GM21529 (cell line): ENCODE measurements at regions not wholly inside any gene's neighbourhood (a gene's known extent, or its start where the extent isn't known, plus 50 kb on each side); places are given as distances from the start of the nearest gene placed in this dataset.
A peak's percentile ranks its signal among the peaks of the same experiment; 100 is the strongest.
"Not testable (repeated sequence)": the region's sequence is repeated elsewhere in the genome, so short reads cannot be mapped to it uniquely, and the experiment has no call there.

ENCODE experiments used
- ATAC-seq: cut with Tn5 transposase; IDR thresholded peaks from one replicate; pipeline ENCODE4 v1.9.1; 2021; ENCODE audit not compliant: unreplicated experiment

- ATAC-seq: no peak
These were observed 294.6 kb upstream of the ZNF337 start for GRCh38 chr20:25991051-25991755.

GRCh38 chr20:25989686-25990085 is 293.0 kb upstream of the ZNF337 start:
- ATAC-seq: not testable (repeated sequence)

DNA sequence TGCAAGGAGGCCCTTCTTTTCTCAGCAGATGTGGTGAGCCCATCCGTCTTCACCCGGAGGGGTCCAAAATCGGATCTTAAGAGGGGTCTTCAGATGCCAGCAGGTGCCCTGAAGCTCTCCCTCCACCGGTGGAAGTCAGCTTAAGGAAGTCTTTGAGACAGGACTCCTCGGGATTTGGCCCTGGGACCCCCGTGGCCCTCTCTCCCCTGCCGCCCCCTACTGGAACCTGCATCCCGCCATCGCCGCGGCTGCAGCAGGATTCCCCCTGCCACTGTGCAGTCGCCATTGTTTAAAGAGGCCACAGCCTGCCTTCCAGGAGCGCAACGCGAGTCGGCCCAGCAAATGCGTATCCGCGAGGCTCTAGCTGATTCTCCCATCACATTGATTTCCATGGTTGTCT is 292.5 kb upstream of the ZNF337 start:
- ATAC-seq: no peak

DNA sequence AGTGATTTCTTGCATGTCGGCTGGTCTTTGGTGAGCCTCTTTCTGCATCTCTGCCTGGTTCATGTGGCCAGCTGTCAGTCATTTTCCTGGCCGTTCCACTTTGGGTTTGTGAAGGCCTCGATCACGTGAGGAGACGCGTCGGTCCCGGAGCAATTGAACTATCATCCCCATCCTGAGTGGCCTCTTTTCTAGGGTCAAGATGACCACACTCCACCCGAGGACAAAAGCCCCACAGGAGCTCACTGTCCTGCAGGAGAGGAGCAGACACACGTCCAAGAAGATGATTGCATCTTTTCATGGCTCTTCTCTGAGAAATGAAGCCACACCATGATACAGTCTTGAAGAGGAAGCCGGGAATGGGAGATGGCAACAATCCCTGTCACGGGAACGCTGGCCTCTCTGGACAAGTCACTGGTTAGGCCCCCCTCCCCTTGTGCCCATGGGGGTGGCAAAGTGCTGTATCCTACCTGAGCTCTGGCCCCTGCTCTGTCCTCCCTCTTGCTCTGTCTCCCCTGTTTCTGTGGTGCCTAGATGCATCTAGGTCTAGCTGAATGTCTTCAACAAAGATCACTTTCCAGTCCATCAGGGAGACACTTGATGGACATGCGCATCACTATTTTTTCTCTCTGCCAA is 291.4 kb upstream of the ZNF337 start:
- not testable (repeated sequence) for ATAC-seq

DNA sequence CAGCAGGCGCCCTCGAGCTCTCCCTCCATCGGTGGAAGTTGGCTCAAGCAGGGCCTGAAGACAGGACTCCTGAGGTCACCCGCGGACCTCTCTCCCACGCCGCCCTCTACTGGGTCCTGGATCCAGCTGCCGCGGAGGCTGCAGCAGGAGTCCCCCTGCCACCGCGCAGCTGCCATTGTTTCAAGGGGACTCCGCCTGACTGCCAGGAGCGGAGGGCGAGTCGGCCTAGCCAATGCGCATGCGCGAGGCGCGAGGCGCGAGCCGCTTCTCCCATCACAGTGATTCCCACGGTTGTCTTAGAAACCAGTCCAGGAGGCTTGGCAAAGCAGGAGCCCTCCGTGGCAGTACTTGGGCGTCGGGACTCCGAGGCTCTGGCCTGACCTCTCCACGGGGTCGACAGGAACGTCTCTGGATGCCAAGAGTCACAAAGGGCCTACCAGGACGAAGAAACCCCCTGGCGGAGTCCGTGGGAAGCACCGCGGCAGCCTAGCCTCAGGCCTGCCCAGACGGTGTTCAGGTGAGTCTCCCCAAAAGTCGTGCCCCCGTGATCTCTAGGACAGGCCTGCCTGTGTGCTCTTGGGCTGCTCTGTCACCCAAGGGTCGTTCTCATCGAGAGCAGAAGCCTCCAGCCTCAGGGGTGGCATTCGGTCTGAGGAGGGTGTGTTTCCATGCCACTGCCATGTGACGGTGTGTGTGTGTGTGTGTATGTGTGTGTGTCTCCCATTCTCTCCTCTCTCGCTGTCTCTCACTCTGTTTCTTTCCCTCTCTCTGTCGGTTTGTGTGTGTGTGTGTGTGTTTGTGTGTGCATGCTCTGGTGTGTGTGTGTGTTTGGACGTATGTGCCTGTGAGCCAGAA is 290.6 kb upstream of the ZNF337 start:
- peak; percentile 88 for ATAC-seq

DNA sequence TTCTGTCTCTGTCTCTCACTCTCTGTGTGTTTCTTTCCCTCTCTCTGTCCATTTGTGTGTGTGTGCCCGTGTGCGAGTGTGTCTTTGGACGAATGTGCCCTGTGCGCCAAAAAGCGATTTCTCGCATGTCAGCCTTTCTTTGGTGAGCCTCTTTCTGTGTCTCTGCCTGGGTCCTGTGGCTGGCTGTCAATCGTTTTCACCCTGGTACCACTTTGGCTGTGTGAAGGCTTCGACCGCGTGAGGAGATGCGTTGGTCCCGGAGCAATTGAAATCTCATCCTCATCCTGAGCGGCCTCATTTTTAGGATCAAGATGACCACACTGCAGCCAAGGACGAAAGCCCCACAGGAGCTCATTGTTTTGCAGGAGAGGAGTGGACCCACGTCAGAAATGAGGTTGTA is 288.9 kb upstream of the ZNF337 start:
- ATAC-seq: no peak

DNA sequence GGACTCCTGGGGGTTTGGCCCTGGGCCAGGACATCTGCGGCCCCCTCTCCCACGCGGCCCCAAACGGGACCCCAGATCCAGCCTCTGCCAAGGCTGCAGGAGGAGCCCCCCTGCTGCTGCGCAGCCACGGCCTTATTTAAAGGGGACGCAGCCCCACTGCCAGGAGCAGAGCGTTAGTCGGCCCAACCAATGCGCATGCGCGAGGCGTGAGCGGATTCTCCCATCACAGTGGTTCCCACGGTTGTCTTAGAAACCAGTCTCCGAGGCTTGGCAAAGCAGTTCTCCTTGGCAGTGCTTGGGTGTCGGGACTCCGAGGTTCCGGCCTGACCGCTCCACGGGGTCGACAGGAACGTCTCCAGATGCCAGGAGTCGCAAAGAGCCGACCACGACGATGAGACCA is 288.3 kb upstream of the ZNF337 start:
- no peak for ATAC-seq

DNA sequence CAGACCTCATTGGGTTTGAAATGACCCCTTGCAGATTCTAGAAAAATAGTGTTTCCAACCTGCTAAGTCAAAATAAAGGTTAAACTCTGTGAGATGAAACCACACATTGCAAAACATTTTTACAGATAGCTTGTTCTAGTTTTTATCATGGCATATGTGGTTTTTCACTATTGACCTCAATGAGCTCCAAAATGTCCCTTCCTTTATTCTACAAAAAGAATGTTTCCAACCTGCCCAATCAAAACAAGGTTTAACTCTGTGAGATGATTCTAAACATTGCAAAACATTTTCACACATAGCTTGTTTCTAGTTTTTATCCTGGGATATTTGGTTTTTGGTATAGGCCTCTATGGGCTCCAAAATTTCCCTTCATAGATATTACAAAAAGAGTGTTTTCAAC is 286.0 kb upstream of the ZNF337 start:
- ATAC-seq: not testable (repeated sequence)

GRCh38 chr20:25978450-25979190 is 282.0 kb upstream of the ZNF337 start:
- ATAC-seq: not testable (repeated sequence)

DNA sequence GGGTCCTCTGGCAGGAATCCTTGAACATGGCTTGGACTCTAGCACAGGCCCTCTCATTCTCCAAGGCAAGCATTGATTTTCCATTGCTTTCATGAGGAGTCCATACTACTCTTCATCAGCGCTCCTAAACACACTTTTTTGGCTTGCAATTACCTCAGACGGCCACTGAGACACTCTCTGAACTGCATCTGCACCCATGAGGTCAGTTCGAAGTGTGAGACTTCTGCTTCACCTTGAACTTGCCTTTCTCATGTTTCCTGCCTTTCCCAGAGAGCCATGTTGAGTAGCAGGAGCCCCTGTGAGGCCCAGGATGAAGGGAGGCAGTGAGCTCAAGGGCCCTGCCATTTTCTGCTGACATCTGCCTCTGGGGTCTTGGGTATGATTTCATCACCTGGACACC is 279.2 kb upstream of the ZNF337 start:
- not testable (repeated sequence) for ATAC-seq

DNA sequence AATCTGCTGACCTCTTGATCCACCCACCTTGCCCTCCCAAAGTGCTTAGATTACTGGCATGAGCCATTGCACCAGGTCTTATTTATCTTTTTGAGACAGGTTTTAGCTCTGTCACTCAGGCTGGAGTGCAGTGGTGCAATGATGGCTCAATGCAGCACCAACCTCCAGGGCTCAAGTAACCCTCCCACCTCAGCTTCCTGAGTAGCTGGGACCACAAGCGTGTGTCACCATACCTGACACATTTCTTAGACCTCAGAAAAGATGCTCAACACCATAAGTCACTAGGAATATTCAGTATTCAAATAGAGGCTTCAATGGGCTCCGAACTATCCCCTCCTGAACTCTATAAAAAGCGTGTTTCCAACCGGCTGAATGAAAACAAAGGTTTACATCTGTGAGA is 268.6 kb upstream of the ZNF337 start:
- not testable (repeated sequence) for ATAC-seq

DNA sequence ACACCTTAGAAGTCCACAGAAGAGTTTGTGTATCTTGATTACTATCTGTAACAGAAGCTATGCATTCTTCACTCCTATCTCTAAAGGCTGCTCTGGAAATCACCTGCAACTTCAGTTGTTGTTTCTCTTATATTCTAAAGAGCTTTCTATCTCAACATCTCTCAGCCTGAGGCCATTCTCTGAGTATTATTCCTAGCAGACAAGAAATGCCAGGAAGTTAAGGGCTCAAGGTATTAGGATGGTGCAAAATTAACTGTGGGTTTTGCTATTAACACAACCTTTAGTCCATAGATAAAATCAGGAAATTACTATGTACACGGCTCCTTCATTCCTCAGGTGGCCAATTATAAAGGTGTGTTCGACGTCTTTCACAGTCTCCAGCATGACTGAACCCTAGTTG is 257.2 kb upstream of the ZNF337 start:
- ATAC-seq: not testable (repeated sequence)

- not testable (repeated sequence) for ATAC-seq
These were observed 238.6 kb upstream of the ZNF337 start for GRCh38 chr20:25935230-25935629.

DNA sequence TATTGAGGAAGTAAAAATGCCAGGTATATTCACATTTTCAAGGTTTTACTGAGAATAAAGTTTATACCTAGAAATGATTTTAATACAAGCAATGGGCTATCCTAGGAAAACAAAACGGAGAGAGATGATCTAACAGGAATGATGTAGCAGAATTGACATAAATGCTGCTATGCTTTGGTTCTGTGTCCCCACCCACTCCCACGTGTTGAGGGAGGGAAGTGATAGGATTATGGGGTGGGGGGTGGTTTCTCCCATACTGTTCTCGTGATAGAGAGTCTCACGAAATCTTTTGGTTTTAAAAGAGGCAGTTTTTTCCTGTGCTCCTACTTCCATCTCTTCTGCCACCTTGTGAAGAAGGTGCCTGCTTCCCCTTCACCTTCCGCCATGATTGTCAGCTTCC is 236.2 kb upstream of the ZNF337 start:
- not testable (repeated sequence) for ATAC-seq

- ATAC-seq: not testable (repeated sequence)
These were observed 235.5 kb upstream of the ZNF337 start for GRCh38 chr20:25932170-25932569.

DNA sequence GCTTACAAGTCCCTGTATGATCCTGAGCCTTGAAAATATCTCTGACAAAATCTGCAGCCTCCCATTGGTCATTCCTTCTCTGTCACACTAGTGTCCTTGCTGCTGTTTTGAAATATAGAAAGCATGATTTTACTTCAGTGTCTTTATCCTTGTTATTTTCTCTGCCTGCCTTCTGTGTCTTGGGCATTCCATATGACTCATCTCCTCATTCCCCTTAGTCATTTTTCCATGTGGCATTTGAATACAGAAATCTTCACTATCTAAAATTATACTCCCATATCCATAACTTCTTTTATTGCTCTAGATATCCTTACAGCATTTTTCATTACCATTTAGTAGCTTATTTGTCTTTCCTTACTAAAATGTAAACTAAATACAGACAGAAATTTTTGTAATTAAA is 205.7 kb upstream of the ZNF337 start:
- ATAC-seq: not testable (repeated sequence)

DNA sequence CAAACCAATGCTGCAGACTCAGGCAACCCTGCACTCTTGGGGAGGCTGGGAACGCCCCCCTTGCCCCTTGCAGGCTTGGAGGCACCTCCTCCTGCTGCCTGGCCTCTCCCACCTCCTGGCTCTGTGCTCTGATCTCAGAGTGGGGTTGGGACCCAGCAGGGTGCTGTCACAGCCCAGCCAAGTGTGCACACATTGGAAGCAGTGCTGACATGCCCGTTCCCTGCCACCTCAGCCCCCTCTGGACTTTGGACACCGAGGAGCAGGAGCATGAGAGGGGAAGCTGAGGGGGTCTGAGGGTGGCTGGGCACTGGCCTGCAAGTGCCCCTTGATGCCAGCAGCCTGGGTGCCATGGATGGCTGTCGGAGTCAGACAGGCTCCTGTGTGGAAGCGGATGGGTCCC is 202.0 kb upstream of the ZNF337 start:
- ATAC-seq: not testable (repeated sequence)

DNA sequence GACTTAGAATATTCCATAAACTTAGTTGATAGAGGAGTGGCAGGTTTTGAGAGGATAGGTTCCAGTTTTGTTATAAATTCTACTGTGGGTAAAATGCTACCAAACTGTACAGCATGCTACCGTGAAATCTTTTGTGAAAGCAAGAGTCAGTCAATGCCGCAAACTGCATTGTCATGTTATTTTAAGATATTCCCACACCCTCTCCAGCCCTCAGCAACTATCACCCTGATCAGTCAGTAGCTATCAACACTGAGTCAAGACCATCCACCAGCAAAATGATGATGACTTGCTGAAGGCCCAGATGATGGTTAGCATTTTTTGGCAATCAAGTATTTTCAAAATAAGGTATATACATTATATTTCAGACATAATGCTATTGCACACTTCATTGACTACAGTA is 182.4 kb upstream of the ZNF337 start:
- not testable (repeated sequence) for ATAC-seq

- ATAC-seq: not testable (repeated sequence)
These were observed 172.0 kb upstream of the ZNF337 start for GRCh38 chr20:25868650-25868979.

- peak; percentile 60 for ATAC-seq
These were observed 171.4 kb upstream of the ZNF337 start for GRCh38 chr20:25867776-25868649.
